Thoracic aorta (tissue), 2 donors: ENCODE measurements at regions not wholly inside any gene's neighbourhood (a gene's known extent, or its start where the extent isn't known, plus 50 kb on each side); places are given as distances from the start of the nearest gene placed in this dataset.

Experiments
- ATAC-seq: fragments of 150-250 bp; one replicate; pipeline ENCODE4 v1.8.0; 2017; ENCODE audit warnings: low read depth; ENCODE audit not compliant: insufficient number of reproducible peaks, low FRiP score
- DNase-seq: peaks from one replicate; pipeline ENCODE4 v3.0.0-alpha.2; 2020; ENCODE audit warnings: low spot score
- H3K27ac ChIP-seq, 2 donors: fragments of 200-600 bp; sonication (generic); 1 replicate in 1 of 2; 2 replicates in 1 of 2; pipeline ENCODE4 v1.5.1; 2016; ENCODE audit warnings: mild to moderate bottlenecking in 2 of 2, moderate library complexity in 2 of 2
- H3K27me3 ChIP-seq: fragments of 200-600 bp; sonication (generic); replicated peaks from 2 replicates; pipeline ENCODE4 v1.6.0; 2016; ENCODE audit warnings: mild to moderate bottlenecking; ENCODE audit not compliant: insufficient read depth
- H3K36me3 ChIP-seq: fragments of 200-600 bp; sonication (generic); one replicate; pipeline ENCODE4 v1.5.1; 2016
- H3K4me1 ChIP-seq, 2 donors: fragments of 200-600 bp; sonication (generic); 1 replicate in 1 of 2; 2 replicates in 1 of 2; pipeline versions ENCODE4 v1.5.1 to v1.6.0; 2016; ENCODE audit warnings: low read depth in 2 of 2, mild to moderate bottlenecking in 1 of 2; ENCODE audit not compliant: control insufficient read depth in 1 of 2
- H3K4me3 ChIP-seq: fragments of 200-600 bp; sonication (generic); 2 replicates; pipeline ENCODE4 v1.5.1; 2016; ENCODE audit warnings: mild to moderate bottlenecking
- H3K9me3 ChIP-seq: fragments of 200-600 bp; sonication (generic); 2 replicates; pipeline ENCODE4 v1.5.1; 2016
- CTCF ChIP-seq: fragments of 200-600 bp; sonication (generic); IDR thresholded peaks from one replicate; pipeline ENCODE4 v1.5.1; 2019; ENCODE audit warnings: antibody characterized with exemption

DNA sequence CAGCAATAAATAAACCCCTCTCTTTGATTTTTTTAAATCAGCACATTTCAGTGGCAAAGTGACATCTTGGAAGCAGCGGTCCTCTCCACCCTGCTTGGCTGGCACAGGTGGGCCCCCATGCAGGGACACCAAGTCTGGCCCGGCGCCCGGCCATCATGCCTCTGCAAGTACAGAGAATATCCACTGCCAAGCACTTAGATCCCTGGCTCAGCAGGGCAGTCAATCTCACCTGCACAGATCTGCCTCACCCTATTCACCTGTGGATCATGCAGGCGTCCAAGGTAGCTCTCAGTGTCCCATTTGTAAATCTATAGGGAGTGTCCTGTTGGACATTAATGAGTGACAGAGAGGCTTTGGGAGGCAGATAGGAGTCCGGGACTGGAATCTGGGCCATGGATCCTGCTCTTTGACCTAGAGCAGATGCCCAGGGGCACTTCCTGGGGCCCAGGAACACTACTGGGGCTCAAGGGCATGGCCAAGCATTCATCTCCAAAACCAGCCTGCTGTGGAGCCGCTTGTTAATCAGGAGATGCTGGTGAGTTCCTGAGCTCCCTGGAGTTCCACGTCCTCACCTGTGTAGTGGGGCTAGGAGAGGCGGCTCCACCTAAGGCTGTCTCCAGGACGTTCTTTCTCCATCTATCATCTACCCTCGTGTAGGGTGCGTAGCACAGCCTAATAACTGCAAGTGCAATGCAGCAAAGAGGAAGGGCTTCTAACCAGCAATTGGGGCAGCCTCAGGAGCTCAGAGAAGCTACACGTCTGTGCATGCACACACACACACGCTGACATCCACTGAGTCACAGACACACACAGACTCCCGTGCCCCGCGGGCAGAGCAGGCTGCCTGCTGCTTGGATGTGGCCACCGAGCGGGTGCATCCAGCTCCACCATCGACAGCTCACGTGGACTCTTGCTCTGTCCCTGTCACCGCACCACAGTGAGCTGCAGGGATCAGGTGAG is 123.6 kb downstream of the OAT start:
- ATAC-seq = no peak
- Histone ChIP-seq H3K36me3 (no peaks in the 10 kb centered on the region), H3K27ac (no peak overlapping the region), H3K4me3 (no peak overlapping the region), H3K9me3 (no peaks in the 10 kb centered on the region), H3K4me1 (no peaks in the 10 kb centered on the region), H3K27me3 (no peaks in the 10 kb centered on the region)
- no peak for TF ChIP-seq CTCF
- no peak for DNase-seq

DNA sequence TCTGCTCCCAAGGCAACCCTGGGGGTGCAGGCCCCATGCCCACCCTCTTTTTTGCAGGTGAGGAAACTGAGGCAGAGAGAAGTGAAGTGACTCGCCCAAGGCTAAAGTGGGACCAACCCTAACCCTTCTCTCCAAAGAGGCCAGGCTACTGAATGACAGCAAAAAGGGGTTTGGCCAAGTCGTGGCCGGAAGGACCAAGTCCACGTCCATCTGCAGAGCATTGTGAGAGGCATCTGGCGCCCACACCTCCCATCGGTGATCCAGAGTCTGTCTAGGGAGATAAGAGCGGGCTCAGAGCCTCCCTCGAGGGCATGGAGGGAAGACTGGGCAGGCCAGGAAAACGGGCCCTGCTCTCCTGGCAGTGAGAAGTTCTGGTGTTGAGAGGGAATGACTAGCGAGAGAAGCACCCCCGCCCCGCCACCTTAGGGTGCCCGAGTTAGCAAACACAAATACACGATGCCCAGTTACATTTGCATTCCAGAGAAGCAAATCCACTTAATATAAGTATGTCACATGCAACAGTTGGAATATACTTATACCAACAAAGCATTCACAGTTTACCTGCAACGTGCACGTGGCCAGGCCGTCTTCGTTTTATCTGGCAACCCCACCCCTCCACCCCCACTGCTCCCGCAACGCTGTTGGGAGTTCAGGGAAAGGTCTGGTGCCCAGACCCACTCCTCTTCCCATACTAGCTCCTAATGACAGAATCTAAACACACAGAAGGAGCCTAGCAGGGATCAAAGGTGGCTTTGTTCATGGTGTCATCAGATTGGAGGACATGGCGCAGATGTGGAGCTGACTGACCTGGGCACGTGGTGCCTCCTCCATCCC is 124.9 kb downstream of the OAT start:
- Histone ChIP-seq H3K27me3 (no peaks in the 10 kb centered on the region), H3K27ac (no peak overlapping the region), H3K4me1 (no peaks in the 10 kb centered on the region), H3K4me3 (no peak overlapping the region), H3K36me3 (no peaks in the 10 kb centered on the region), H3K9me3 (no peaks in the 10 kb centered on the region)
- no peak for DNase-seq
- TF ChIP-seq CTCF = no peak
- ATAC-seq = no peak

GRCh38 chr10:124292911-124293615 is 125.7 kb downstream of the OAT start:
- no peak for DNase-seq
- Histone ChIP-seq H3K4me3 (no peak overlapping the region), H3K27ac (no peak overlapping the region), H3K27me3 (no peaks in the 10 kb centered on the region), H3K4me1 (no peaks in the 10 kb centered on the region), H3K9me3 (no peaks in the 10 kb centered on the region), H3K36me3 (no peaks in the 10 kb centered on the region)
- ATAC-seq = no peak
- no peak for TF ChIP-seq CTCF

DNA sequence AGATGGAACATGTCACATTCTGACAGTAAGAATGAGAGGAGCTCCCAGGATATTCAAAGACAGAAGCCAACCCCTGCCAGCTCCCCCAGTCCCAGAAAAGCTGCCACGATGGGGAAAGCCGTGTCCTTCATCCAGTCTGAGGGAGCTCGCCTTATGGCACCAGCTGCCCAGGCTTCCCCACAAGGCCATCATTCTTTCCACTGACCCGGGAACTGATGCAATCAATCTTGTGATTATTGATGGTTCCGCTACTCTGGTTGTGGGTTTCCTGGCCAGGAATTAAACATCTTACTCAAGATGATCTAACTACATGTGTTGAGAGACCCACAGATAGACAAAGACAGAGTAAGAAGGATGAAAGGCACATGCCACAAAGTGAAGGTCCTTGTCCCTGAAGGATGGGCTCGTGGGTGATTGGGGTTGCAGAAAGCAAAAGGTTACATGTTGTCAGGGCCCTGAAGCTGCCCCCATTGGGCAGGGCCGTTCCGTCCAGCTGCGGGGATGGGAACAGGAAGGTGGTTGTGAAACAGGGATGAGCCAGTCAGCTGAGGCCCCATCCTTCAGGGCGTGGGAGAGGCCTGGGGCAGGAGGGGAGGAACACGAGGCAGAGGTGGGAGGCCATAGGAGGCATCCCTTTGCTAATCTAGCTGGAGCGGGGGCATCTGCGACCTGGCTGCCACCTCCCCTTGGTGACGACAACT is 127.6 kb downstream of the OAT start:
- Histone ChIP-seq H3K4me3 (no peak overlapping the region), H3K4me1 (peaks cover 10 to 18% of the 10 kb centered on the region in 2 donors), H3K27ac (no peak overlapping the region), H3K9me3 (no peaks in the 10 kb centered on the region), H3K27me3 (no peaks in the 10 kb centered on the region), H3K36me3 (no peaks in the 10 kb centered on the region)
- DNase-seq (no peak), ATAC-seq (no peak)
- no peak for TF ChIP-seq CTCF
